Limb (tissue), 2 donors: ENCODE measurements at regions not wholly inside any gene's neighbourhood (a gene's known extent, or its start where the extent isn't known, plus 50 kb on each side); places are given as distances from the start of the nearest gene placed in this dataset.

Experiments
- DNase-seq, 2 donors: peaks; one replicate each; pipeline ENCODE4 v3.0.0-alpha.2; 2016; ENCODE audit errors: extremely low spot score in 2 of 2

DNA sequence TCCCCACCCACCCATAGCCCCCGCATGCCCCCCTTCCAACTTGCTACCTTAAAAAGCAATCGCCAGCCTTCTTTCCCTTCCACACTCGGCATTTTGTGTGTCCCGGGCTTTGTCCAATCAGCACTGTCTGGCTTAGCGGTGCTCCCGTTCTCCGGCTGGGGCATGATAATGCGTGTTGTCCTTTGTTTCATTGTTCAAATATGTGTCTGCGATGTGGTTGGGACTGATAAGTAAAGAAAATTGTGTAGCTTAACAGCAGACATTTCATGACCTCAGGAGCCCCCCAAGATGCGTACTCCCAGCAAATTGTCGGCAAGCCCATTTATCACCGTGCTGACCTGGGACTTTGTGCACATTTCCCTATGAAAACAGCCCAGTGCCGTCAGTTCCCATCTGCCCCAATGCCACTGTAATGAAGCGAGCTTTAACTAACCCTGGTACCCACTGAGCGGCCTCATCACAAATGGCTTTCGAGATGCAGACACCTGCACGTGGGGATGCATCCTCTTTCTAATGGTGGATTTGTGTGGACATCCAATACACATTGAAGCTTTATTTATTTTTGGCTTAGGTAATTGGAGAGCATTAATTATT lies 167.0 kb upstream of the E2F8 start:
- no peak for DNase-seq

DNA sequence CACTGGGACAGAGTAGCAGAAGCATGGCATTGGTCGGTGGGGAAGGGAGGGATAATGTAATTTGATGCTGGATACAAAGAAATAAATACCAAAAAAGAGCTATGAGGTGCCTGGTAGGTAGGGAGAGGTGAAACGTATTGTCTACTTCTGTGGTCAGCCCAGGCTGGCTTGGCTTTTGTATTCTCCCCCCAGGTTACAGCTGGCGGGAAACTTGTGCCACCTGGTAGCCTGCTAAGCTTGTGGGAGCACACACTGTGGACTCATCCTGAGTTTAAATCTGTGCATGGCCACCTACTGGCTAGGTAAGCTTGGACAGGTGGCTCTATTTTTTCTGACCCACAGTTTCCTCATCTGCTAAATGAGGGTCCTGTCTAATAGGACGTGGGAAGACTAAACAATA lies 165.2 kb upstream of the E2F8 start:
- DNase-seq: no peak

DNA sequence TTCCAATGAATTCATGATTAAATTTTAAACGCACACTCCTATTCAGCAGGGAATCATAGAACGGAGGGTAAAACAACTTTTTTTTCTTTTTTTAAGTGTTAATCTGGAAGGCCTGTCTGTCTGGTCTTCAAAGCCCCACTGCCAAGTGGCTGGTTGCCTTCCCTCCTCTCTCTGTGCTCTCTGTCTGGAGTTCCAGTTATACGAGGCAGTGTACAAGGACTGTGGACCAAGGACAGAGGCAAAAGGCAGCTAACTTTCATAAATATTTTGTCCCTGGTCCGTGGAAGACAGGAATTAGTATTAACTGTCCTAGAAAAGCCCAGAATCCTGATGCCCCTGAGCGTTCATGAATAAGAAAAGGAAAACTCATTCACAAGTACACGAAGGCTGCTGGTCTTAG lies 164.0 kb upstream of the E2F8 start:
- DNase-seq: no peak

DNA sequence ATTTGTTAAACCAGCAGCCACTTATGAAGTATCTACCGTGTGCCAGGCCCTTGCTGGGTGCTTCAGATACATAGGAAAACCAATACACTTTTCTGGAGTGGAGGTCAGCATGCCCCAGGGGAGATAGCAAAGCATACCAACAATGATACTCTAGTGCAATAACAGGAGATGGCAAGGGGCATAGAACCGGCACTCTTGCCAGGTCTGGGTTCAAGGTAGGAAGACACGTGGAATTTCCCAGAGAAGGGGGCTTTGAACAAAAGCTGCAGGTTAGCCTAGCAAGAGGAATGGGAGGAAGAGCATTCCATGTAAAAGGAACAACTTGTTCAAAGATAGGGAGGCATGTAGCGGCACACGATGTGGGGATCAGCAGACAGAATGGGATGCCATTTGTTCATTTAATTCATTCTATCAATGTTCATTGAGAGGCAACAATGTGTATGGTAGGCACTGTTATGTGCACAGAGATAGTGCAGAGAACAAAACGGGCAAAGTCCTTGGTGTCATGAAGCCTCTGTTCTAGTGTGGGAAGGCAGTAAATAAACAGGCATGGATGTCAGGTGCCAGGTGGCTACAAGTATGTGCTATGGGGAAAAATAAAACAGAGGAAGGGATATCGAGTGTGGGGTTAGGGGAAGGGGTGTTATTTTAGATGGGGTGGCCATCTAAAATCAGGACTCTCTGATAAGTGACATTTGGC lies 162.6 kb upstream of the E2F8 start:
- DNase-seq: no peak

DNA sequence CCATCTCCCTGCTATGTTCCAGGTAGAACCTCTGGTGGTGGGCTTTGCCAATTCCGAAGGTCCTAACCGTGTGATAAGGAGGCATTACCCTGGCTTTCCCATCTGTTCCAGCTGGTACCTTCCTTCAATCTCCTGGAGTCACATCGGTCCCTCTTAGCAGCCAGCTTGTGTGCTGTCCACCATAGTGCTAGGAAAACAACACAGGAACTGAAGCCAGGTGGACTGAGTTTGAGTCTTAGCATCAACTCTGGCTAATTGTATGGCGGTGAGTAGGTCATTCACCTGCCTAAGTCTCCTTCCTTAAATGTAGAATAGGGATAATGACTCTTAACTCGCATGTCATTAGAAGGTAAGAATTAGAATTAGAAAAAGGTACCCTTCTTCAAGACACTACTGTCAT lies 159.6 kb upstream of the E2F8 start:
- no peak for DNase-seq

DNA sequence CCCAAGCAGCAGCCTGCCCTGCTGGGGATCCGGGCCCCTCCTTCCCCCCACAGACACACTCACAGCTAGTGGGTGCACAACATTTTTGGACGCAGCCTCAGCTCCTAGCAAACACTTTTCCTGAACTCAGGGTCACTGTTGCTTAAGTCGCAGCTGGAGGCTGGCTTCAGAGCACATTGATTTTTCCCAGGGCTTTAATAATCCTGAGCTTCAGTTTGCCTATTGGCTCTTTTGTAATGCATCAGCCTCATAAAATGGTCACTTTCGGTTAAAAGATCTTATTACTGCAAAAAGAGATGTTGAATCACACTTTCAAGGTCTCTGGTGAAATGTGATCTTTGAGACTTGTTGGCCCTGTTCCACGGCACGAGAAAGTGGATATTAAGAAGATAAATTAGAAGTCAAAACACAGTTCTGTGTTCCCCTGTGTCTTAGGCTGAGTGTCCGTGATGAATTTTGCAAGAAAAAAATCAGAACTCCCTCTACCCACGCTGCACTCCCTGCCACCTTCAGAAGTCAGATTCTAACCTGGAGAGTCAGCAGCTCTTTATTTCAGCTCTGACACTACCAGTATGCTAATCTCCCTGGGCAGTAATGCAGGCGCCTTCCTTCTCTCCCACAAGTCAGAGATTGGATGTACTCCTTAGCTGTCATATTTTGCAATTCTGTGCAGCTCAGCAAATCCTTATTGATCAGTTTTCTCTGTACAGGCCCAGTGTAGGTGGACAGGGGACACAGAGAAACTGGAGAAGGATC lies 158.2 kb upstream of the E2F8 start:
- peak in 1 of 2 donors; percentile 20 for DNase-seq

DNA sequence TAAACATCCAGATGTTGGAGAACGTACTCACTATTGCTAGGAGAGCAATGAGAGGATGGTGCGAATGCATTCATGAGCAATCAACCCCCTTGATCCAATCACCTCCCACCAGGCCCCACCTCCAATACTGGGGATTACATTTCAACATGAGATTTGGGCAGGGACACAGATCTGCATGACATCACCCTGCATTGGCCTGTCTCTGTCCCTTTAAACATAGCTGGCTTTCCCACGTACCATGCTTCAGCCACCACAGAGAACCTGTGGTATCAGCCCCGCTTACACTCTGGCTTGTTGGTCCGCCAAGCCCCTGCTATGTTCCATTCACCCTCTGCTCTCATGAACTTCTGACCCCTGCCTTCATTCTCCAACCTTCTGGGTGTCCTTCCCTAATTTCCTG lies 157.5 kb upstream of the E2F8 start:
- no peak for DNase-seq

DNA sequence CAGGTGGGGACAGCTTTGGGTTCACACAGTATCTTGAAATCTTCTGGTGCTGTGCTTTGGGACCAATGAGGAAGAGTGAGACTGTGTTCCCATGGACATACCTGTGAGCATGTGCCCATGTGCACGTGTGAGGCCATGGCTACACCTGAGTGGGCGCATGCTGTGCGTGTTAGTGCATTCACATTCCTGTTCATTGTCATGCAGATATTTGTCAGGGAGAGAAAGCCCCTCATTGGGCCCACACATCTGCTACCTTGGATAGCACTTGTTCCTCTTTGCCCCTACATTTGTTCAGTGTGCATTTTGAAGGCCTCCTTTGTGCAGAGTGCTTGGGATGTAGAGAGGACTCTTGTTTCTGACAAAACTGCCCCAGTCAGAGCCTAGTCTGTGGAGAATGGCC lies 154.3 kb upstream of the E2F8 start:
- no peak for DNase-seq

DNA sequence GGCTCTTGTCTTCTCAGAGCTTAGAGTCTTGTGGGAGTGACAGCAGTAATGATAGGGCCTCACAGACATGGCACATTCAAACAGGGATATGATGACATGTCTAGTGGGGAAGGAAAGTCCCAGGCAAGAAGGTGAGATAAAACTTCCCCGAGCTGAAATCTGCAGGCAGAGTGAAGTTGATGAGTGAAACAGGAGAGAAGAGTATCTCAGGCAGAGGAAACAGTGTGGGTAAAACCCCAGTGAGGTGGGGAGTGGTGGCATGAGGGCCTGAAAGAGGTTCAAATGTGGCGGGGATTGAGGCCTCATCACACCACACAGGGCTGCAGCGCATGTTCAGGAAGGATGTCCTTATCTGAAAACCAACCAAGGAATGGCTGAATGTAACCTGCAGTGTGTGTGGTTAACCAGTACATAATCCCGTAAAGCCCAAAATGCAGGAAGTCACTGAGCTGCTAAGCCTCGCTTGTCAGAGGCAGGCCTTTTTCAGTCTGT lies 153.8 kb upstream of the E2F8 start:
- DNase-seq: no peak

DNA sequence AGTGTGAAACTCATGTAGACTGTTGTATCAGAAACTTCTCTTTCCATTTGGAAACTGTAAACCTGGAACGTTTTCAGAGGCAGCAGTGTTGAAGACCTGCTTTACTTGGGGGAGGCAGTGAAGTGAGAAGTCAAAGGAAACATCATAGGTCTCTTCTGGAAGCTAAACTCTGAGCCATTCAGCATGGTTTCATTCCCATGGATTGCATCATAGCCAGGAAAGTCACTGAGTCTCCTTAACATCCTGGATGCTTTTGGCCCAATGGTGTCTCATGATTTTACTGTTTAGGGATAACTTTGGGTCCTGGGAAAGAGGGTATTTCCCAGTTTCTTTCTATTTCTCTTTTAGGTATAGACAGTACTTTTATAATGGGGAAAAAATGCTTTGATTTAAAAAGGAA lies 153.2 kb upstream of the E2F8 start:
- DNase-seq: no peak

DNA sequence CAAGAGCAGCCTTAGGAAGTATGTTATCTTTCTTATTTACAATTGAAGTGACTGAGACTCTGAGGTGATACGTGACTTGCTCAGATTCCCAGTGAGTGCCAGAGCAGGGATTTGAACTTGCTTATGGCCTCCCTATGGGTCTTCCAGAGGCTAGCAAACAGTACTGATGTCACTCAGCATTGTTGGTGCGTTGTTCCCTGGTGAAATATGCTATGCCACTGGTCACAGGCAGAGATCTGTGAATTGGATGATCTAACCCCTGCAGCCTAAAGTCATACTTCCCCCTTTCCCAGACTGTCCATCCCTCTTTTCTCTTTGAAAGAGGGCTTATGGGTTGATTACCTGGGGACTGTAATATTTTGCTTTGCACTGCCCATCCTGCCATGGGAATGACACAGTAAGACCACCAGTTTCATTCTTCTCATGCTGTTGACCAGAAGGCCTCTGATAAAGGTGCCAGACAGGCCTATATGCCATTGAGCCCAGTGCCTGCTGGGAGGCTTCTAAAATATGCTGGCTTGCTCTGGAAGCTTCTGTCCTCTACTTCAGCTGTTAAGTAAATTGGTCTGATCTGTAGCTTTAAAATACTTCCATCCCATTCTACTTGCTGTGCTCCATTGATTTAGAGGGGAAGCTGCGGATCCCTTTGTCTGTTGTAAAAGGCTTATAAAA lies 152.2 kb upstream of the E2F8 start:
- DNase-seq: no peak

DNA sequence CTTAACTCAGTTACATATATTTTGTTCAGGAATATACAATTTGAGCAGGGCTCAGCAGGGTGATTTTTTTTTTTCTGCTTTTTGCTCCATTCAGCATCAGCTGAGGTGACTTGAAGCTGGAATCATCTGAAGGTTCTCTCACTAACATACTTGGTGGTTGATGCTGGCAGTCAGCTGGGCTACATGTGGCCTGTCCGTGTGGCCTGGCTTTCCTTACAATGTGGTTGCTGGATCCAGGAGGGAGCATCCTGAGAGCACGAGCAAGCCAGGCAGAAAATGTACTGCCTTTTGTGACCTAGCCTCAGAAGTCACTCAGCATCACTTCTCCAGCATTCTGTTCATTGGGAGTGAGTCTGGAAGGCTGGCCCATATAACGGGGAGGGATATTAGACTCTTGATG lies 151.6 kb upstream of the E2F8 start:
- DNase-seq: no peak

DNA sequence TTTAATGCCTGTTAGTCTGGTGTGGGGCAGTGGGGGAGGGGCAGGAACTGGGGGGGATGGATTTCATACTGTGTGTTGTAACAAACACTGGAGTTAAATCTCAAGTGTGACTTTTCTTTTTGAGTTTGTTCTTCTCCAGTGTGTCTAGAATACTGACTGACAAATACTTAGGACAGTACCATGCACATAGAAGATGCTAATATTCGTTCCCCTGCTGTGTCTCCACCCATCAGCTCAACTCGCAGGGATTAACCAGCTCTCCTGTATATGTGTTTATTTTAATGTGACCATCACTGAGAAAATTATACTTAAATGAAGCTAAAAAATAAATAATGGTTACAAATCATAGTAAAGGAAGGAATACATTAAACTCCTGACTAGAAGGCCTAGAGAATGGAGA lies 150.9 kb upstream of the E2F8 start:
- DNase-seq: no peak

DNA sequence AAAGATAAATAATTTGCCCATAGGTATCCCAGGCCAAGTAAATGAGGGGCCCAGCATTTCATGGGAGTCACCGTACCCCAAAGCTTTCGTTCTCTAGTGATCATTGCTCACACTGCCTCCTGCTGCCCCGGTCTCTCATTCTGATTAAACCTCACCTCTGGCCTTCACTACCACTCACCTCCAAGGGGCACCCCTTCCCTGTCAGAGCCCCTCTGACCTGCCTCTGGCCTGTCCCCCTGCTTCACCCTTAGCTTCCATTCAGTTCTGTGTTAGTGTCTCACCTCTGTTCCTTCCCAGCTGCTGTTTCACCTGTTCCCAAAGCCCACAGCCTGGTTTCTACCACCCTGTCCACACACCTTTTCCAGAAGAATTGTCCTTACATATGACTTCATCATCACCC lies 150.3 kb upstream of the E2F8 start:
- no peak for DNase-seq

DNA sequence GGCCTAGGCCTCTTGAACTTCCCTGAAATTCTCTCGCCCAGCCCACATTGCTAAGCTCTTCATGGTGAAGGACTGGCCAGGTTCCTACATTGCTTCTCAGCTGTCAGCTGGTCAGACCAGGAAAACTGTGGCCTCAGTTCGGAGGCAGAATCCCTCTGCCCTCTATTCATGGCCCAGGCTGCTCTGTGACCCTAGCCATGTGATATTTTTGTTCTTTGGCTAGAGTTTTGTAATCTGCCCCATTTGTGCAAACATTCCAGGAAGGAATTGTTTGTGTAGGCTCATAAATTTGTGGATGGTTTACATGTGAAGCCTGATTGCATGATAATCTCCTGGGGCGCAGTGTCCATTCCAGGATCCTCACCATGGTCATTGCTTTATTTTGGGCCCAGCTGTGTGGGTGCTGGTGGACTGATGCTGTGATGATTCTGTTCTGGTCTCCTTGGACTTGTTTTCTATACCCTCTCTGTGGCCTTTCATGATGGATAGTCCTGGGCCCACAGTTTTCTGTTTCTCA lies 149.1 kb upstream of the E2F8 start:
- DNase-seq: no peak

DNA sequence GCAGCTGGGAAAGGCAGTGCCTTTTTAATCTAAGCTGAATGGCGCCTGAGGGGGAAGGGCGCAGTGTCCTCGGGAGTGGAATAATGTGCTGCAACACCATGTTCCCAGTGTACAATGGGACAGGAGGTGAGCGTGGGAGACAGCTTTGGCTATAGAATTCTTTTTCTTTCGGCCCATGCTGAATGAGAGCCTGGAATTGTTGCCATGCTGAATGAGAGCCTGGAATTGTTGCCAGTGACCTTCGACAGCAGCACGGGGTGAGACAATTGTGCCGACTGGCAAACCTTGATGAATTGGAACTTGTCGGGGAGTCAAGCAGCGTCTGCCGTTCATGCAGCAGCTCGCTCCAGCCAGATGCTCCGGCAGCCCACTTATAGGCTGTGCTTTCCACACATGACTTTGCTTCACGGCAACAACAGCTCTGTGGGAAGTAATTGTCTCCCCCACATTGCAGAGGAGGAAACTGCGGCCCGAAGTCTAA lies 141.4 kb upstream of the E2F8 start:
- DNase-seq: peak in 1 of 2 donors; percentile 47

DNA sequence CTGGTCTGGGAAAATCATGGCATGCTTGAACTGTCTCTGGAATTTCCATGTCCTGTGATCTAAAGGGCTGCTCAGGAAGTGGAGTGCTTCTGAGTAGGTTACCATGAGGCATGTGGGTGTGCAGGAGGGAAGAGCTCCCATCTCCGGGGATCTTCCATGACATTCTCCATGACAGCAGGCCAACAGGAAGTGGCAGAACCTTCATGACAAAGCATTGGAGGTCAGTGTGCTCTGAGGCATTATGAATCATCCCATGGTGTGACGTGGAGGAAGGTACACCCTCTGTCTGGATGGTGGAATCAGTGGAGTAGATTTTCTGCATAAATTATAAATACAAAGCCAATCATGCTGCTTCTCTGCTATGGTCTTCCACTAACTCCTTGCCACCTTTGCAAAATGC lies 139.6 kb upstream of the E2F8 start:
- DNase-seq: no peak

DNA sequence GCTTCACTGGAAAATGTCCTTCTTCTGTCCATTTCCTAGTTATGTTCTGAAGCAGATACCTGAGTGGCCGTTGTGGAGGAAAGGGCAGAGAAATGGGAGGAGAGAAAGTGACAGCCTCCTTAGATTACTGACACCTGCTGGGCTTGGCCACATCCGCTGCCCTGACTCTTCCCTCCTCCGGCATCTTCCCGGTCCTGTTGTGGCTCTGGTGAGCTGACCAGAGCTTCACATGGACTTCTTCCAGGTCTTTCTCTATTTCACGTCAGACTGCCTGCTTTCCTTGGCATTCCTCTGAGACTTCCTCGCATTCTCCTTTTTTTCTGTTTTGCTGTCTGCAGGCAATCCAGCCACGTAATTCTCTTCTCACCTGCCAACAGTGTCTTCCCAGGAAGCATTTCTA lies 138.7 kb upstream of the E2F8 start:
- DNase-seq: no peak

DNA sequence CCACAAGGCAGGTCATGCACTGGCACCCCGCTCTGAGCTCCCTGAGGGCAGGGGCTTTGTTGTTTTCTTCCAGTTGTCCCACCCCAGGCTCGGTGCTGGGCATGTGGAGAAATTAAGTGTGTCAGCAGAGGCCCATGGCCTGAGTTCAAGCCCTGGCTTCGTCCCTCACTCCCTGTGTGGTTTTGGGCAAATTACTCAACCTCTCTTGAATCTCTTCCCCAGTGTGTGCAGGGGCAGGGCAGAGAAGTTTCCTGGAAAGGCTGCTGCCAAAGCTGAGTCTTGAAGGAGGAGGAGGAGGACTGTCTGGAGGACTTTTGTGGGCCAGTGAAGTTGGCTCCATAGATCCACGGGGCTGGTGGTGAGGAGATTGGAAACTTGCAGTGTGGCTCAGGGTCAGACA lies 138.1 kb upstream of the E2F8 start:
- no peak for DNase-seq

DNA sequence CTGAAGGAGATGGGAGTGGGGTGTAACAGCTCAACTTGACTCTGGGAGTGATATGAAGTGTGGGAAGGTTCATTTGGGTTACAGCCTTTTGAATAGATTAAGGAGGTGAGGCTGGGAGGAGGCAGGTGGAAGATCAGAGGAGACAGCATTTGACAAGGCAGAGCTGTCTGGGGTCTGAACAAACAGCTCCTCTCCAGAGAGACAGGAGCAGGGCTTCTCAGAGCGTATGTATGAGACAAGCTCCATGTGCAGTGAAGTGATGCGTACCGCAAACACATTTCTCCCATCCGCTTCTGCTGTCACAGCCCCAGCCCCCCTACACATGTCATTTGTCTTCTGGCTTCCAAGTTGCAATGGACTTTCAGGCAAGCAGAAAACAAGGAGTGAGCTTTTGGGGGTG lies 137.1 kb upstream of the E2F8 start:
- DNase-seq: no peak

DNA sequence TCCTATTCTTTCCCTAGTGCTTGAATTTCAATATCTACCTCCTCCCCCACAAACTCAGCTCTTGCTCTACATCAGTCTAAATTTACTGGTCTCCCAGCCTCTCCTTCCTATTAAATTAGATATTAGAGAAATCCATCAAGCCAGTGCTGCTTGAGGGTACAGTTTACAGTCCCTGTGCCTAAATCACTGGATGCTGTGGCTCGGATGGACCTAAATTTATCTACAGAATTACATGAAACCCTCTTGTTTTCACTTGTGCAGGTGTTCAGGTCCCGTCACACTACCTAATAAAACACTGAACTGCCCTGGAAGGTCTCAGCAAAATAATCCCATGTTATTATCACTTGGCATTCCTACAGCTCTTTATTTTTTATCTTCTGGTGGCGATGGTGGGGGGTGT lies 134.7 kb upstream of the E2F8 start:
- DNase-seq: no peak

DNA sequence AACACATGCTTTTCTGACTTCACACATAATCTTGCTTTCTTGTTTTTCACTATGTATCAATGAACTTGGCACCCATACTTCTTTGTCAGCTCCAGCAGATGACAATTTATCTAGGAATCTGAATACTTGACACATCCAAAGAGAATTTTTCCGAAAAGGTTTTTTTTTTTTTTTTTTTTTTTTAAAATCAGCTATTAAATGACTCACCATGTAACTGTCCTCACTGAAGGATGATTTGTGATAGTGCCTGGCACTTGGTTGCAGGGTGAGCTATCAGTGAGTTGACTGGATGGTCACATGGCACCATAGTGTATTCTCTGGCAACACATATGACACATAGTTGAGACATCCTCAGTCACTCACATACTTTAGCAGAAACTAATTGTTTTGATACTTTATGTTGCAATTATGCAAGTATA lies 133.4 kb upstream of the E2F8 start:
- no peak for DNase-seq
